Activated CD8-positive, alpha-beta memory T cell treated with anti-CD3 and anti-CD28 coated beads, Interleukin-2, amount 50 U/mL, for 24 hours (primary cell): ENCODE measurements at regions not wholly inside any gene's neighbourhood (a gene's known extent, or its start where the extent isn't known, plus 50 kb on each side); places are given as distances from the start of the nearest gene placed in this dataset.

Experiments used
- DNase-seq: peaks from one replicate; pipeline ENCODE4 v3.0.0-alpha.2; 2020; ENCODE audit errors: extremely low read depth

DNA sequence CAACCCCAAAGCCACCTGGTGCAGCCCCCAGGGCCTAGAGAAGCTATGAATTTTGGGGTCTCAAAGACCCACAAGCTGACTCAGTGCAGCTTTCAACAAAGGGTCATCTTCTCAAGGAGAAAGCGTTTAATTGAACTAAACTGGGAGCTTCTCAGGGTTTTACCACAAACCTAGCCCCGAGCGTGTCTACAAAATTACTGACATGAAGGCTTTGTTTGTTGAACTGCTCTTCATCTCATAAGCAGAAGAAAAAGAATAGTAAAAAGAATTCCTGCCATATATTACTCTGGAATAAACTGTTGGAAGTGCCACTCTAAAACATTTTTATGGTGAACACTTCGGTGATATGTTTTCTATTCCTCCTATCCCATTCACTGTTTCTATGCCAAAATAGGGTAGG, 50.8 kb upstream of the INCENP start:
- no peak for DNase-seq

DNA sequence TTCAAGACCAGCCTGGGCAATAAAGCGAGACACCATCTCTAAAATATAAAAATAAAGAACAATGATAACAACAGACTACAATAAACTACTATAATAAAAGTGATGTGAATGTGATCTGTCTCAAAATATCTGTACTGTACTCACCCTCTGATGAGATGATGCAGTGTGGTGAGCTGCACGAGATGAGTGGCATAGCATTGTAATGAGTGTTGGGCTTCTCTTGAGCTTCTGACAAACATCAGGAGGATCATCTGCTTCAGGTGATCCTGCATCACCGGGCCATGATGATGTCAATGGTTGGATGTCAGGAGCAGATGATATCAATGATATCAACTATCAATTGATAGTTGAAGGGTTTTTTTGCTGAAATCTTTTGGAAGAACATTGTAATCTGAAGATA, 52.4 kb upstream of the INCENP start:
- no peak for DNase-seq

DNA sequence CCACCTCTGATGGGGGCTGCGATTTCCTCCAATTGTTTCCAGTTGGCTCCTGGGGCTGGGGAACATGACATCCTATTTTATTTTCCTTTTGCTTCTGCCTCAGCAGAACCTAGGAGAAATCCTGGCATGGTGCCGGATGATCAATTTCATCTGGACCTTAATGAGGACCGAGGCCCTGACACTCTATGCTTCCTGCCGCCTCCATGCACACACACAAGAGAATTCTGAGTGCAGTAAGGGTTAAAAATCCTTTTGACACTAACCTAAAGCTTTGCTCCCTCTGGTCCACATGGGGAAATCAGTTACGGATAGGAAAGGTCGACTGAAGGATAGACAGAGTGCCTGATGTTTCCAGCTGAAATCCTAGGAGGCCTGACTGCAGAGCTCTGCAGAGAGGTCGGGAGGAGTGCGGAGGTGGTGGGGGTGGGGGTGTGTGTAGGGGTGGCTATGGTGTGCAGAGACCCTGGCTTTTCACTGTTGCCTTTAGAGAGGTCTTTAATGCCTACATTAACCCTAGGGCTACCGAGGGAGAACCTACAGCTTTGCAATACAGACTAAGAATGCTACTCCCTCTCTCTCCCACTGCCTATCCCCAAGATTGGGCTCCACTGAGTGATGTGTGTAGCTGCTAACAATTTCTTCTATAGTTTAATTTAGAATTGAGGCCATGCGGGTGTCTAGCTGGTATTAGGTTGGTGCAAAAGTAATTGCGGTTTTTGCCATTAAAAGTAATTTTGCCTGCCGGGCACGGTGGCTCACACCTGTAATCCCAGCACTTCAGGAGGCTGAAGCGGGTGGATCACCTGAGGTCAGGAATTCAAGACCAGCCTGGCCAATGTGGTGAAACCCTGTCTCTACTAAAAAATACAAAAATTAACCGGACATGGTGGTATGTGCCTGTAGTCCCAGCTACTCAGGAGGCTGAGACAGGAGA, 53.6 kb upstream of the INCENP start:
- DNase-seq: no peak

DNA sequence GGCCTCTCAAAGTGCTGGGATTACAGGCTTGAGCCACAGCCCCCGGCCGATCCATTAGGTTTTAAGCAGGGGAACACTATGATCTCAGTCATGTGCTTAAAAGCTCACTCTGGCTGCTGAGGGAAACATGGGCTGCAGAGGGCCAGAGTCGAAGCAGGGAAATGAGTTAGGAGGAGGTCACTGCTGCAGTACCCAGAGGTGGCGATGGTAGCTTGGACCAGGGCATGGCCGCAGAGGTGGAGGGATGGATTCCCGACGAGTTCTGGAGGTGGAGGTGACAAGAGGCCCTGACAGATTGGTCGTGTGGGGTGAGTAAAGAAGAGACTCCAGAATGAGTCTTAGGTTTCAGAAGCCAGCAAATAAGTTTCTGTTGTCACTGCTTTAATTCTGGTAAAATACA, 54.4 kb upstream of the INCENP start:
- no peak for DNase-seq

DNA sequence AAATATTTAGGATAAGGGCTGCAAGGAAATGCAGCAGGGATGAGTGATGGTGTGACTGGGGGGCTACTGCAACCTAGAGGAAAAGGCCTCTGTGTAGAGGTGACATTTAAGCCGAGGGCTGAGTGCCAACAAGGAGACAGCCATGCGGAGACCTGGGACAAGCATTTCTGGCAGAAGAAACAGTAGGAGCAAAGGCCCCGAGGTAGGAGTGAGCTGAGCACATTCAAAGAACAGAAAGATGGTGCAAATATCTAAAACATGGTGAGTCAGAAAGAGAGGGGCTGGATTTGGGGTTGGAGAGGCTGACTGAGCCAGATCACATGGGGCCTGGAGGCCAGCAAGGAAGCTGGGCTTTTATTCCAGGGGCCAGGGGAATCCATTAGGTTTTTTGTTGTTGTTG, 55.1 kb upstream of the INCENP start:
- DNase-seq: no peak

DNA sequence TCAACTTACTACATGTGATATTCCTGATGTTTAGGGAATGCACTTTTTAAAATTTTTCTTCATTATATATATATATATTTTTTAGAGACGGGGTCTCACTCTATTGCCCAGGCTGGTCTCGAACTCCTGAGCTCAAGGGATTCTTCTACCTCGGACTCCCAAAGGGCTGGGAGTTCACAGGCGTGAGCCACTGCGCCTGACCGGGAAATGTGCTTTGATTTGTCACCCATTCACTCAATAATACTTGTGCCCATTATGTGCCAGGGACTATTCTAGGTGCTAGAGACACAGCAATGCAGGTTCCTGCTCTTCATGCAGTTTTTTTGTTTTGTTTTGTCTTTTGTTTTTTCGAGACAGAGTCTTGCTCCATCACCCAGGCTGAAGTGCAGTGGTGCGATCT, 56.1 kb upstream of the INCENP start:
- no peak for DNase-seq

DNA sequence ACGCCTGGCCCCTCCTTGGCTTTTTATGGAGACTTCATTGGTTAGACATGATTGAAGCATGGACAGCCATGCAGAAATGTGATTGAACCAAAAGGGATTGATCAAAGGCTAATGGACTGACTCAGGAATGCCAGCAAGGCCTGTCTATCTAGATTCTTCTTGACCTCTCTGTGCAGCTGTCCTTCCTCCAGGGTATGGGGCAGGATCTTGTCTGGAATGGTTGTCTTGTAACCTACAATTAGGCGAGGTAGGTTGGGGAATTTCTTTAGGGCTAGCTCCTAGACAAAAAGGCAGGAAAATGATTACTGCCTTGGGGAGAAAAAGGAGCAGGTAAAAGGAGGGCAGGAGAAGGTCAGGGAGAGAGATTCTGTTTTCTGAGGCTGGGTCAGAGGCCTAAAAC, 59.6 kb upstream of the INCENP start:
- no peak for DNase-seq

DNA sequence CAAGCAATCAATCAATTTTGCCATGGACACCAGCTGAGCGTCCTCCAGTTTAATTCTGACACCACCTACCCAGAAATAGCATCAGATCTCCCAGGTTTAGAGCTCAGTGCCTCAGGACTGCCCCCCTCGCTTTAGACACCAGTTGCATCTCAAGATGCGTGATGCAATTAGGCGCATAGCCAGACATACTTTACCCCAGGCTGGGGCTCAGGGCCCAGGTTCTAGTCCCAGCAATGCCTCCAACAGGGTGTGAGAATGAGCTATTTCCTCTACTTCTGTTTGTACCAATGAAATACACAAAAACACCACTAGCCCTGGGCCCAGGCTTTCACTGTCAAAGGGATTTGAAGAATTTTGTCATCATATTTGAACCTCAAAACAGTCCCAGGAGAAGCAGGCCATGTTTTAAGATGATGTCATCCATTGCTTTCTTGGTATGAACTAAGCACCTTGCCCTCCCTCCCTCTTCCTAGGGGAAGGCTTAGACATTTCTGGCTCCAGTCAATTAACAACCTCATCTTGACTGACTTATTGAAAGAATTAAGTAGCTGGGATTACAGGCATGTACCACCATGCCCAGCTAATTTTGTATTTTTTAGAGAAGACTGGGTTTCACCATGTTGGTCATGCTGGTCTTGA, 61.5 kb upstream of the INCENP start:
- DNase-seq: no peak

DNA sequence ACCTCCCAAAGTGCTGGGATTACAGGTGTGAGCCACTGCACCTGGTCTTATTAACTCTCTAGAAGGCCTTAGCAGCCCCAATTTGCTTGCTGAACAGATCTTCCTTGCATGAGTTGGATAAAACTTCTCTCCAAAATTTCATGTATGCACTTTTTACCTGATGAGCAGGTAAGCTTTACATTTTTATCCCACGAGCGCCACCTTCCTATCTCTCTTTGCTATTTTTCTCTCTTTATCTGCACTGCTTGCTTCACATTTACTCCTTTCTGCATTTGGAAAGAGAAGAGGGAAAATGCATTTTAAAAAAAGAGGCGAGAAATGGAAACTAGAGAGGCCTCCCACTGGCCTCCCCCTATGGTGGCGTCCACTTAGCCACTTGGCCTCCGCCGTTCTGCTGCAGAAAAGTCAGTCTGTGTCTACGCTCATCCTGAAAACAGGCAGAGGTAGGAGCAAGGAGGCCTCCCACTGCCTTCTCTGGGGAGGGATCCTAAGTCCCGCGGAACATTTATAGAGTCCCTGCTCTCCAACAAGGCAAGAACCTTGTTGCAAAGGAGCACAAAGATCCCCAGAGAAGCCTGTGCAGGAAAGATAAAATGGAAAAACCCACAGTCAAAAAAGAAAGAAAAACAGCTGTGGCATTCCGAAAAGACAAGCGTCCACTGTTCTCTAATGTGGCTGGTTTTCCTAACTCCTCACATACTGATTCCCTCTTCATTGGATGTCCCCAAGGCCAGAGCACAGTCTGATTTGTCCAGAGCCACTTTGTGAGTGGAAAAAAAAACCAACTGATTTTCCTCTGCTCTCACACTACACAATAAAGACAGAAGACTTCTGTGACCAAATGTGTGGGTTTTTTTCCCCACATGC, 62.2 kb upstream of the INCENP start:
- no peak for DNase-seq

DNA sequence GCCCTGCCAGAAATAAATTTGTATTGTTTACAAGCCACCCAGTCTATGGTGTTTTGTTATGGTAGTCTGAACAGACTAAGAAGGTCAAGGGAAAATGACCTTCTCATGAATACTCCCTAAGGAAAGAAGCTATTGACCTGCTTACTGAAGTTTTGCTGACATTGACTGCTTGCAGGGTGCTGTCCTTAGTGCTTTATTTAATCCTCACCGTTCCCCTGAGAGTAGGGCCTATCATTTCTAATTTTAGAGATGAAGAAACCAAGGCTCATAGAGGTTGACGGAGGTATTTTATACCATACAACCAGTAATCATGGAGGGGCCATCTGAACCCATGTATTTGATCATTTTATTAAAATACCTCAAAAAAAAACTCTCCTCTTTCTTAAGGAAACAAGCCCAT, 66.7 kb upstream of the INCENP start:
- DNase-seq: no peak

DNA sequence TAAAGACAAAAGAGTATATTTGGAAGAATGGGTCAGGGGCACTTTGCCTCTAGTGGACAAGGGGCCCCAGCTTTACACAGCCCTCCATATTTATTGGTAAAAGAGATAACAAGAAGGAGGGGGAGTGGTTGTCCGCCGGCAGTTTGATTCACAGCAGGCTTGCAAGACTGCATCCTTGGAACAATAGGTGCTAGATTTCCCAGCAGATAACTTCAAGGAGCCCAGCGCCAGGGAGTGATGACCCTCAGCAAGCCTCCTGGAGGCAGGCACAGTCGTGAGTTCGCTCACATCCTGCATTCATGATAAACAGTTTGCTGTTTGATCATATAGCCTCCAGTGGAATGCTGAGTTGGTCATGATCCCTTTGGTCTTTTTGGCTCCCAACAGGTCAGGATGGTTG, 67.8 kb upstream of the INCENP start:
- no peak for DNase-seq

DNA sequence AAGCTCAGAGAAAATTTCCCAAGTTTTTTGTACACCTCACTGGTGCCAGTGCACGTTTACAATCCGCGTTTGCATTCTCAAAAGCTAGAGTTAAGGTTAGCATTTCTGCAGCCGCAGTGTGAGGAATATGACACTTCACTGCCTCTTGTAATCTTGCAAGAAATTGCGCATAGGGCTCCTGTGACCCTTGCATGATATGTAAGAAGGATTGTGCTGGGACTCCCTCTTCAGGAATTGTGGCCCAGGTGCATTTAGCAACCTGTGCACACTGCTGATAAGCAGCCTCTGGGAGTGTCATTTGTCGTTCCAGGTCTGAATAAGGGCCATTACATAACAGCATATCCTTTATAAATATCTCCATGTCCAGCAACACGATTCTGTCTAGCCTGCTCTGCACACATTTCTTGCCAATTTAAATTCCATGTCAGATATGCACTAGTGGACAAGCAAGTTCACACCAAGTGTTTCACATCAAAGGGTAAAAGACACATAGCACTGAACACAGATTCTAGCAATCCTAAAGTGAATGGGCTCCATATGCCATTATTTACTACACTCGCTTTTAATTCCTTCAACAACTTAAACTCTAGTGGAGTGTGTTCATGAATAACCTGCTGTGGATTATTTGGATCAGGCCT, 69.2 kb upstream of the INCENP start:
- DNase-seq: no peak

DNA sequence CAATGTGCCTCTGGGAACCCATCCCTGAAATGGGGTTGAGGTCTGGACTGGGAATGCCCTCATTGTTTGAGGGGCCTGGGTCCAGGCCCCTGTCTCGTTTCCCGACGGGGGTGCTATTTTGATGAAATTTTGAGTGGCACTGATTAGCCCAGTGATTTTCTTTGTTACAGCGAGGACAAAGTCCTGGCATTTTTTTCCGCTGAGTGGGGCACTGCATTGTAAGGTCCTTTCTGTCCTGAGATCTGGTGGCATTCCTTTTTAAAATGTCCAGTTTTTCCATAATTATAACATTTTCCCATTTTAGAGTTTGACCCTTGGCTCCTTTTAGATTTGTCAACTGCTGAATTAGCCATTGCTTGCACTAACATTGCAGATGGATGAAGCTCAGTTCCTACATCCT, 69.7 kb upstream of the INCENP start:
- DNase-seq: no peak

DNA sequence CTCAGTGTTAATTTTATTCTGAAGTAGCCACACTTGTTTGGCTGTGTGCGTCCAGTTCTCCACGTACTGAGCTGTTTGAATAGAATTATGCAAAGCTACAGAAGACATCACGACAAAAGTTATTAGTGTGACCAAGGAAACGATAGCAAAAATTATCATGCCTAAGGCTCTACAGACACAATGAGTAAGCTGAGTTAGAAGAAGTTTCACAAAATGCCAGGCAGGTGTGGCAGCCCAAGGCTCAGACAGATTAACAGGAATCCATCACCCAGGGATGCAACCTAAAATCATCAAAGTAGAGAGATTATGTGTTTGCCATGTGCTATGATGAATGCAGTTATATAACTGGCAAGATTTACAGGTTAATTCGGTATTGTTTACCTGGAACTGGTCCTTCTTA, 73.1 kb upstream of the INCENP start:
- no peak for DNase-seq

DNA sequence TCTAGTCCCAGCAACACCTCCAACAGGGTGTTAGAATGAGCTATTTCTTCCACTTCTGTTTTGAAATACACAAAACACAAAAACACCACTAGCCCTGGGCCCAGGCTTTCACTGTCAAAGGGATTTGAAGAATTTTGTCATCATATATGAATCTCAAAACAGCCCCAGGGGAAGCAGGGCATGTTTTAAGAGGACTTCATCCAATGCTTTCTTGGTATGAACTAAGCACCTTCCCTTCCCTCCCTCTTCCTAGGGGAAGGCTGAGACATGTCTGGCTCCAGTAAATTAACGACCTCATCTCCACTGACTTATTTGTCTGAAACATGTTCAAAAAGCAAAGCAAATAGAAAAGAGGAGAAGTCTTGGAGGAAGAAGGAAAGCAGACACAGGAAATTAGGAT, 75.7 kb upstream of the INCENP start:
- no peak for DNase-seq

DNA sequence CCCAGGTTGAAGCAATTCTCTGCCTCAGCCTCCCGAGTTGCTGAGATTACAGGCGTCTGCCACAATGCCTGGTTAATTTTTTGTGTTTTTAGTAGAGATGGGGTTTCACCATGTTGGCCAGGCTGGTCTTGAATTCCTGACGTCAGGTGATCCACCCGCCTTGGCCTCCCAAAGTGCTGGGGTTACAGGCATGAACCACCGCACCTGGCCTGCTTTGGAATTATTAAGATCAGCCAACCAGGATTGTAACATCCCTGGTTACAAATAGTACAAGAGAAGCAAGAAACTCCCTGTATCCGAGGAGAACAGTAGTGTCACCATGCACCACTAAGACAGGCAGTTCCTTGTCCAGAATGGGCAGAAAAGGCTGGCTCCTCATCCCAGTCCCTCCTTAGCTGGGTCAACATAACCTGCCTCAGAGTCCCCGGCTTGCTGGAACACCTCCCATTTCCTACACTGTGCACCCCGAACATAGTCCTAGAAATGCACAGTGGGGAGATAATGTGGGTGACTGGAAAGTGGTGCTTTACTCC, 77.2 kb upstream of the INCENP start:
- no peak for DNase-seq

DNA sequence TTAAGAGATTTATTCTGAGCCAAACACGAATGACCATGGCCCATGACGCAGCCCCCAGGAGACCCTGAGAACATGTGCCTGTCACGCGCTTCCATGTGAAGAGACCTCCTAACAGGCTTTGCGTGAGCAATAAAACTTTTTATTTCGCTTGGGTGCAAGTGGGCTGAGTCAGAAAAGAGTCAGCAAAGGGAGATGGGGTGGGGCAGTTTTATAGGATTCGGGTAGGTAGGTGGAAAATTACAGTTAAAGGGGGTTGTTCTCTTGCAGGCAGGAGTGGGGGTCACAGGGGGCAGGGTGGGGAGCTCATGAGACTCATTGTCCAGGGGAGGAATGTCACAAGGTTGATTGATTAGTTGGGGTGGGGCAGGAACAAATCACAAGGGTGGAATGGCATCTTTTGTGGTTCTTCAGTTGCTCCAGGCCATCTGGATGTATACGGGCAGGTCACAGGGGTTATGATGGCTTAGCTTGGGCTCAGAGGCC, 77.2 kb upstream of the FTH1 start:
- DNase-seq: no peak

DNA sequence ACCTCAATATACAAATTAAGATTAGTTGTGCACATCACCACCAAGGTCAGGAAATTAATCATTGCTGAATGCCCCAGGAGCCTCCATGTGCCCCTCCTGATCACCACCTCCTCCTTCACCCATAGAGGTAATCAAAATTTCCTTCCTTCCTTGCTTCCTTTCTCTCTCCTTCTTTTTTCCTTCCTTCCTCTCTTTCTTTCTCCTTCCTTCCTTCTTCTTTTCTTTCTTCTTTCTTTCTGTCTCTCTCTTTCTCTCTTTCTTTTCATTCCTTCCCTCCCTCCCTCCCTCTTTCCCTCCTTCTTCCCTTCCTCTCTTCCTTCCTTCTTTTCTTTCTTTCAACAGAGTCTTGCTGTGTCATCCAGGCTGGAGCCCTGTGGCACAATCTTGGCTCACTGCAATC, 67.9 kb upstream of the FTH1 start:
- DNase-seq: no peak

DNA sequence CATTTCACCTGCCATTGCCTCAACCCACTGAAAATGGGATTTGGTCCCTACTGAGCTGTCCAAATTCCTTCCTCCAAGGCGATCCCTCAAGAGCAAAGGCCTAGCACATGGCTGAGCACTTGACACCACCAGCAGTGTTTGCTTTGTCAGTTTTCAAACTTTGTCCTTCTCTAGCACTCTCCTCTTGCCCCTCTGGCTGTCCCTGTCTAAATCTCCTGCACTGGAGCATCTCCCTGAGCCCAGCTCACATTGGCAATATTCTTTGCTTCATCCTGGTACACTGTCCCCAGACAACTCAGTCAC, 66.6 kb upstream of the FTH1 start:
- DNase-seq: no peak

DNA sequence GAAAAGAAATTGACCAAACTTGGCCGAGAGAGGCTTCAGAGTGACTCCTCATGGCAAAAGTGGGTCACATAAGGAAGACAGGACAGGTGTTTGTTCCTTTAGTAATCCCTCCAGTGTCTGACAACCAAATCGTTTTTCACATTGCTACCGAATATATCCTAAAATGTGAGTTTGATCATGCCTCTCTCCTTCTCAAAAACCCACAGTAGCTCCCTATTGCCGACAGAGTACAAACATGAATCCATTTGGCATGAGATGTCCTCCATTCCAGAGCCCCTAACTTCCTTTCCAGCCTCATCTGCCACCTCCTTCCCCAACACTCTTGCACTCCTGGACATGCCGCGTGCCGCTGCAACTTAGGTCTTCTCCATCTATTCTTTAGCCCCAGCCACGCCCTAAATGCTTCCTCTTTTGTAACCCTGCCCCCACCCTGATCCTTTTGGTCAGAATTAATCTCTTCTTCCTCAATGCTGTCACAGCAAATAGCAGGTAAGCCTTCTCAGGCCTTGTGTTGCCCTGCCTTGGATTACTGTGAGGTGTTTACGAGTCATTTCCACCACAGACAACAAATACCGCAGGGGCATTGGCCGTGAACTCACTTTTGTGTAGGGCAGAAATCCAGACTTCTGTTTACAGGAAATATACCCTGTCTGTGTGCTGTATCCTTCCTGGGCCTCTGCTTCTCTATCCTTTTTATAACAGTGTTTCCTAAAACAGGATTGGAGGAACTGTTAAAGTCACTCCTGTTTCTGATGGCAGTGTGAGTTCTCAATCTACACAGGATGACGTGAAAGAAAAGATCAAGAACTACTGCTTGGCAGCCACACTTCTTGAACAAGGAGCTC, 66.0 kb upstream of the FTH1 start:
- DNase-seq: no peak
